H1 (cell line): ENCODE measurements at regions not wholly inside any gene's neighbourhood (a gene's known extent, or its start where the extent isn't known, plus 50 kb on each side); places are given as distances from the start of the nearest gene placed in this dataset.

ENCODE experiments used
- CREB1 ChIP-seq: IDR thresholded peaks from 2 replicates; pipeline ENCODE4 v1.6.1; 2012; ENCODE audit warnings: inconsistent platforms
- KDM5A ChIP-seq: fragments of 200-600 bp; IDR thresholded peaks from 2 replicates; pipeline ENCODE4 v1.7.1; 2012; ENCODE audit warnings: mild to moderate bottlenecking, low read length, inconsistent platforms, mixed read lengths
- SIN3A ChIP-seq, 2 experiments: IDR thresholded peaks in 1 of 2; conservative IDR thresholded peaks in 1 of 2; 2 replicates each; pipeline ENCODE4 v1.6.1; 2011 to 2012; ENCODE audit warnings: low read length in 2 of 2, improper control_type of control experiment in 1 of 2, low read depth in 1 of 2, mild to moderate bottlenecking in 1 of 2
- TBP ChIP-seq: IDR thresholded peaks from 2 replicates; pipeline ENCODE4 v1.6.1; 2011; ENCODE audit warnings: low read depth, low read length, improper control_type of control experiment
- USF2 ChIP-seq: IDR thresholded peaks from 2 replicates; pipeline ENCODE4 v1.6.1; 2011; ENCODE audit warnings: low read length, improper control_type of control experiment
- TF ChIP-seq, protein P1 (sequence below), 3 experiments: IDR thresholded peaks; 1 replicate in 2 of 3; 2 replicates in 1 of 3; pipeline versions ENCODE4 v1.5.1 to v1.6.1; 2011; ENCODE audit warnings: low read length in 3 of 3, mild to moderate bottlenecking in 3 of 3, inconsistent platforms in 2 of 3, low read depth in 1 of 3, moderate library complexity in 1 of 3; ENCODE audit not compliant: insufficient read depth in 1 of 3; ENCODE audit errors: control extremely low read depth in 1 of 3

DNA sequence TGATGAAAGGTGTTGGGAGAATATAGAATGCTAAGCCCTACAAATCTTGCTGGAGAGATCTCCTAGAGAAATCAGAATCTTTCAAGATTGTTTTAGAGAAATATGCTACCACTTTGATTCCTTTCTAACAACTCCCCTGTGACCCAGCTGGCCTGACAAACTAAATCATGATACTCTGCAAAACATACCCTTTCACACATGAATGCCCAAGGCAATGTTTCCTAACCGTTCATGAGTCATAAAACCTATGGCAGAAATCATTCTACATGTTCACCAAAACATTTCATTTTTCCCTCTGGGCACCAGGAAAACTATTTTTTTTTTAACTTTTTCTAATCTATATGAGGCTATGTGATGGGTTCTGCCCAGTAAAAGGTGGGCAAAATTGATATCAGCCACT, 77.8 kb upstream of the SETBP1 start:
- TF ChIP-seq TBP (no peak), USF2 (no peak), CREB1 (no peak), SIN3A (conservative IDR thresholded peaks at IDR 0.05 in 1 of 2, IDR thresholded peaks at IDR 0.05 in 1 of 2; ENCODE audit: low read depth in 1 of 2, low read length in 2 of 2) (no peak), KDM5A (no peak)
- TF ChIP-seq, protein P1, sequence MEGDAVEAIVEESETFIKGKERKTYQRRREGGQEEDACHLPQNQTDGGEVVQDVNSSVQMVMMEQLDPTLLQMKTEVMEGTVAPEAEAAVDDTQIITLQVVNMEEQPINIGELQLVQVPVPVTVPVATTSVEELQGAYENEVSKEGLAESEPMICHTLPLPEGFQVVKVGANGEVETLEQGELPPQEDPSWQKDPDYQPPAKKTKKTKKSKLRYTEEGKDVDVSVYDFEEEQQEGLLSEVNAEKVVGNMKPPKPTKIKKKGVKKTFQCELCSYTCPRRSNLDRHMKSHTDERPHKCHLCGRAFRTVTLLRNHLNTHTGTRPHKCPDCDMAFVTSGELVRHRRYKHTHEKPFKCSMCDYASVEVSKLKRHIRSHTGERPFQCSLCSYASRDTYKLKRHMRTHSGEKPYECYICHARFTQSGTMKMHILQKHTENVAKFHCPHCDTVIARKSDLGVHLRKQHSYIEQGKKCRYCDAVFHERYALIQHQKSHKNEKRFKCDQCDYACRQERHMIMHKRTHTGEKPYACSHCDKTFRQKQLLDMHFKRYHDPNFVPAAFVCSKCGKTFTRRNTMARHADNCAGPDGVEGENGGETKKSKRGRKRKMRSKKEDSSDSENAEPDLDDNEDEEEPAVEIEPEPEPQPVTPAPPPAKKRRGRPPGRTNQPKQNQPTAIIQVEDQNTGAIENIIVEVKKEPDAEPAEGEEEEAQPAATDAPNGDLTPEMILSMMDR (IDR thresholded peaks at IDR 0.05; ENCODE audit: control extremely low read depth in 1 of 3, insufficient read depth in 1 of 3, low read depth in 1 of 3, low read length in 3 of 3) = no peak
